ENCODE measurements at regions not wholly inside any gene's neighbourhood (a gene's known extent, or its start where the extent isn't known, plus 50 kb on each side); places are given as distances from the start of the nearest gene placed in this dataset.

DNA sequence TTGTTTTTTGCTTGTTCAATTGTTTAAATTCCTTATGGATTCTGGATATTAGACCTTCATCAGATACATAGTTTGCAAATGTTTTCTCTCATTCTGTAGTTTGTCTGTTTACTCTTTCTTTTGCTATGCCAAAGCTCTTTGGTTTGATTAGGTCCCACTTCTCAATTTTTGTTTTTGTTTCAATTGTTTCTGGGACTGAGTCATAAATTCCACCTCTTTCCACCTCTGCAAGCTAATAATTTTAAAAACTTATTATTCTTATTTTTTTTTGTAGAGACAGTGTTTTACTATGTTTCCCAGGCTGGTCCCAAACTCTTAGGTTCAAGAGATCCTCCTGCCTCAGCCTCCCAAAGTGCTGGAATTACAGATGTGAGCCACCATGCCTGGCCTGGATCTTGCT, 226.8 kb upstream of the GPRIN3 start:
- TF ChIP-seq CTCF (IDR thresholded peaks at IDR 0.05): no peak
- no peak for ATAC-seq (ENCODE audit: low FRiP score)
- no peak for DNase-seq (ENCODE audit: low spot score)

DNA sequence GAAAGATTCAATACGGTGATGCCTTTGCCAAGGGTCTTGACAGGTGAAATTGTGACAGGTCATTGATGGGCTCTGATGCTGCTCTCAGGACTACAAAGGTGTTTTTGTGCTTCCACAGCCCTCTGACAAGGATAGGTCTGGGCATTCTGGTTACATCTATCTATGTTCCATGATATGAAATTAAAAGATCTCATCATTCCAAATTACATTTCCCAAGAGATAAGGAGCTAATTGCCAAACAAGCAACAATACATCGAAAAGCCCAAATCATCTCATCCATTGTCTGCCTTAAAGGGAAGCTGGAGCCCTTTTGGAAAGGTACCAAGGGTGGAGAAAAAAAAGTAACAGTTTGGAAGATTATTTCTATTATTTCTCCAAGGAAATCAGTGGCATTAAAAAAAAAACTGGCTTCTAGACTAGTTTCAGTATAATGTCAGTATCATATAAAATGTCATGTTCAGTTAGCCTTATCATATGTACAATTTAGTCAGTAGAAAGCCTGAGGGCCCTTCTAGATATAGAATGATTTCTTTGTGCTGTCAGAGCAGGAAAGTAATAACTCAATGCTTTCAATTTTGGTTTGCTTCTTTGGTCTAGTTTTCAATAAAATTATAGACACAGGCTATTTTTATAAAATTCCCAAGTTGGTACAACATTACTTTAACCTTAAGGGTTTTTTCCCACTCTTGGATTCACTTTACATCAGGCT, 224.5 kb upstream of the GPRIN3 start:
- ATAC-seq (ENCODE audit: low FRiP score): no peak
- DNase-seq (ENCODE audit: low spot score): no peak
- TF ChIP-seq CTCF (IDR thresholded peaks at IDR 0.05): no peak

- DNase-seq (ENCODE audit: low spot score) (no peak), ATAC-seq (ENCODE audit: low FRiP score) (no peak)
- no peak for TF ChIP-seq CTCF (IDR thresholded peaks at IDR 0.05)
Measured at GRCh38 chr4:89528526-89529133, 221.0 kb upstream of the GPRIN3 start.

GRCh38 chr4:89521826-89522225, 214.2 kb upstream of the GPRIN3 start:
- DNase-seq (ENCODE audit: low spot score): no peak
- no peak for TF ChIP-seq CTCF (IDR thresholded peaks at IDR 0.05)
- ATAC-seq (ENCODE audit: low FRiP score): no peak

DNA sequence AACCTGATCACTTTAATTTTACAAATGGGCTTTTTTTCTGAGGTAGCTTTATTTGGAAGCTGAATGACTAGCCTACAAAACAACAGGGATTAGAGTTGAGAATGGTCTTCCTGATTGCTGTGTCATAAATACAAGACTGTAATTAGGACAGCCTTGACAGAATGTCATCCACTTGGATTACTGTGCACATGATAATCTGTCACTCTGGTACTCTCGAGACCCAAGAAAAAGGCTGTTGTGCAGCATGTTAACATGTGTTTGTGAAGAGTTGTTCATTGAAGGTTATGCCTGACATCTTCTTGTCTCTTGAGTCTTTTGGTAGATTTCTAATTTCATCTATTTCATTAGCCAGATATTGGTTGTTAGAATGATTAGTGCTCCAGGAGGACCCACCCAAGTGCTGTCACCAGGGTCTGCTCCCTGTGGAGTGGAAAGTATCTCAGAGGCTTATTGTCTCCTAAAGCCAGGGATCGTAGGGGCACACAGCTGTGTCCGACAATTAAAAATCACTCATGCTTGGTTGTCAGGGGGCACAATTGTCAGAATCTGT, 212.2 kb upstream of the GPRIN3 start:
- DNase-seq (ENCODE audit: low spot score) (no peak), ATAC-seq (ENCODE audit: low FRiP score) (no peak)
- TF ChIP-seq CTCF (IDR thresholded peaks at IDR 0.05): no peak

GRCh38 chr4:89518259-89518658, 210.7 kb upstream of the GPRIN3 start:
- ATAC-seq (ENCODE audit: low FRiP score): no peak
- DNase-seq (ENCODE audit: low spot score): no peak
- TF ChIP-seq CTCF (IDR thresholded peaks at IDR 0.05): no peak

DNA sequence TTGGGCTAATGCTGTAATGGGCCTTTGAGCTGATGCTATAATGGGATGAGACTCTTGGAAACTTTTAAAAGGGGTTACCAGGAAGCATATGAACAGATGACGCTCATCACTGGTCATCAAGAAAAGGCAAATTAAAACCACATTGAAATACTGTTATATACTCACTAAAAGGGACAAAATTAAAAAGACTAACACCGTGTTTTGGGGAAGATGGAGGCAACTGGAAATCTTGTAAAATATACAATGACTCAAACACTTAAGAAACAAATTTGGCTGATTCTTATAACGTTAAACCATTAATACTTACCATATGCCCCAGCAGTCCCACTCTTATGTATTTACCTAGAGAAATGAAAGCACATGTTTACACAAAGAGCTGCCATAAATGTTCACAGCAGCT, 207.2 kb upstream of the GPRIN3 start:
- ATAC-seq (ENCODE audit: low FRiP score) (no peak), DNase-seq (ENCODE audit: low spot score) (no peak)
- TF ChIP-seq CTCF (IDR thresholded peaks at IDR 0.05): no peak
